Endodermal cell (in vitro differentiated cells): ENCODE measurements at regions not wholly inside any gene's neighbourhood (a gene's known extent, or its start where the extent isn't known, plus 50 kb on each side); places are given as distances from the start of the nearest gene placed in this dataset.

Source experiments
- DNase-seq: peaks from one replicate; pipeline ENCODE4 v3.0.0-alpha.2; 2017
- H3K27ac ChIP-seq: 2 replicates; pipeline ENCODE4 v1.5.1; 2013; ENCODE audit warnings: mild to moderate bottlenecking, low read depth, low read length, moderate library complexity
- H3K27me3 ChIP-seq: 2 replicates; pipeline ENCODE4 v1.6.1; 2013; ENCODE audit warnings: mild to moderate bottlenecking, low read length, moderate library complexity; ENCODE audit not compliant: insufficient read depth, control insufficient read depth, poor library complexity, severe bottlenecking
- H3K36me3 ChIP-seq: 2 replicates; pipeline ENCODE4 v1.7.0; 2013; ENCODE audit warnings: mild to moderate bottlenecking, low read length, moderate library complexity; ENCODE audit not compliant: control insufficient read depth, insufficient read depth
- H3K4me1 ChIP-seq: one replicate; pipeline ENCODE4 v1.7.0; 2013; ENCODE audit warnings: low read length; ENCODE audit not compliant: control insufficient read depth, insufficient read depth
- H3K4me3 ChIP-seq: 2 replicates; pipeline ENCODE4 v1.5.1; 2013; ENCODE audit warnings: mild to moderate bottlenecking, low read length, moderate library complexity
- H3K9ac ChIP-seq: 2 replicates; pipeline ENCODE4 v1.6.1; 2013; ENCODE audit warnings: mild to moderate bottlenecking, low read length, moderate library complexity; ENCODE audit not compliant: poor library complexity, severe bottlenecking; ENCODE audit errors: extremely low read depth
- H3K9me3 ChIP-seq: 2 replicates; pipeline ENCODE4 v1.6.1; 2013; ENCODE audit warnings: mild to moderate bottlenecking, low read length, moderate library complexity; ENCODE audit not compliant: control insufficient read depth
- H3K27ac Mint-ChIP-seq: 2 replicates; pipeline ENCODE4 v1.8.0; 2020; ENCODE audit warnings: mixed read lengths
- H3K27me3 Mint-ChIP-seq: 2 replicates; pipeline ENCODE4 v1.8.0; 2021; ENCODE audit warnings: mild to moderate bottlenecking, mixed read lengths; ENCODE audit not compliant: insufficient read depth
- H3K36me3 Mint-ChIP-seq: 2 replicates; pipeline ENCODE4 v1.8.0; 2020; ENCODE audit warnings: low read depth, mixed read lengths
- H3K4me1 Mint-ChIP-seq: 2 replicates; pipeline ENCODE4 v1.8.0; 2020; ENCODE audit warnings: mixed read lengths
- H3K4me3 Mint-ChIP-seq: 2 replicates; pipeline ENCODE4 v1.8.0; 2020; ENCODE audit warnings: mild to moderate bottlenecking, moderate library complexity, mixed read lengths
- H3K9me3 Mint-ChIP-seq: 2 replicates; pipeline ENCODE4 v1.8.0; 2020; ENCODE audit warnings: mild to moderate bottlenecking, mixed read lengths
- CTCF ChIP-seq: fragments of 200-600 bp; sonication (generic); conservative IDR thresholded peaks from 2 replicates; pipeline ENCODE4 v1.5.0; 2021; ENCODE audit warnings: antibody characterized with exemption, mild to moderate bottlenecking
- WGBS, 2 experiments: methylation state at CpG; one replicate each; pipeline versions ENCODE4 v1.1.5 to v1.1.7; 2013; ENCODE audit warnings: missing lambda C conversion rate in 2 of 2, mixed read lengths in 1 of 2; ENCODE audit not compliant: insufficient coverage in 1 of 2, insufficient read length in 1 of 2; 5-methylcytosine and 5-hydroxymethylcytosine counted together

- no peak overlapping the region for H3K9ac ChIP-seq
- H3K27ac ChIP-seq, result no peak overlapping the region
- TF ChIP-seq CTCF, result no peak
- H3K9me3 ChIP-seq, result no peaks in the 10 kb centered on the region
- no peaks in the 10 kb centered on the region for H3K9me3 Mint-ChIP-seq
- peaks cover 8% of the 10 kb centered on the region for H3K4me1 ChIP-seq
- H3K27me3 Mint-ChIP-seq, result no peaks in the 10 kb centered on the region
- H3K27ac Mint-ChIP-seq, result no peak overlapping the region
- no peaks in the 10 kb centered on the region for H3K36me3 ChIP-seq
- H3K27me3 ChIP-seq, result no peaks in the 10 kb centered on the region
- no peak overlapping the region for H3K4me3 ChIP-seq
- H3K4me3 Mint-ChIP-seq, result no peak overlapping the region
- DNase-seq, result no peak
- no peaks in the 10 kb centered on the region for H3K36me3 Mint-ChIP-seq
- 60 to 85% methylated on average over 1 to 2 of the region's 2 CpGs for WGBS, 2 experiments
- peaks cover 14% of the 10 kb centered on the region for H3K4me1 Mint-ChIP-seq
Measured at GRCh38 chr6:22925304-22925835, 356.0 kb downstream of the HDGFL1 start.

- H3K4me3 ChIP-seq, result no peak overlapping the region
- no peak overlapping the region for H3K27ac ChIP-seq
- no peaks in the 10 kb centered on the region for H3K36me3 ChIP-seq
- TF ChIP-seq CTCF, result no peak
- H3K9me3 ChIP-seq, result no peaks in the 10 kb centered on the region
- no peak overlapping the region for H3K9ac ChIP-seq
- H3K27ac Mint-ChIP-seq, result no peak overlapping the region
- no peaks in the 10 kb centered on the region for H3K36me3 Mint-ChIP-seq
- no peaks in the 10 kb centered on the region for H3K27me3 ChIP-seq
- peaks cover 14% of the 10 kb centered on the region for H3K4me1 Mint-ChIP-seq
- WGBS, 2 experiments, result 88 to 91% methylated on average over 1 to 4 of the region's 4 CpGs
- peaks cover 8% of the 10 kb centered on the region for H3K4me1 ChIP-seq
- no peaks in the 10 kb centered on the region for H3K27me3 Mint-ChIP-seq
- DNase-seq, result no peak
- H3K4me3 Mint-ChIP-seq, result no peak overlapping the region
- H3K9me3 Mint-ChIP-seq, result no peaks in the 10 kb centered on the region
Measured at GRCh38 chr6:22925920-22926789, 356.8 kb downstream of the HDGFL1 start.

GRCh38 chr6:22926790-22927354, 357.5 kb downstream of the HDGFL1 start:
- H3K4me1 Mint-ChIP-seq, result peaks cover 14% of the 10 kb centered on the region

More at GRCh38 chr6:22926790-22927354, 357.5 kb downstream of the HDGFL1 start:
- Histone ChIP-seq H3K36me3 (no peaks in the 10 kb centered on the region), H3K9ac (no peak overlapping the region), H3K9me3 (no peaks in the 10 kb centered on the region), H3K4me1 (peaks cover 6% of the 10 kb centered on the region), H3K27ac (no peak overlapping the region), H3K27me3 (no peaks in the 10 kb centered on the region), H3K4me3 (no peak overlapping the region)
- no peak for TF ChIP-seq CTCF
- no peak for DNase-seq
- Mint-ChIP-seq H3K4me3 (no peak overlapping the region), H3K9me3 (no peaks in the 10 kb centered on the region), H3K27me3 (no peaks in the 10 kb centered on the region), H3K27ac (no peak overlapping the region), H3K36me3 (no peaks in the 10 kb centered on the region)
- 92% methylated on average over 2 of the region's 2 CpGs; no CpG with 5 or more reads in 1 of the 2 experiments for WGBS, 2 experiments
